HEK293T (cell line): ENCODE measurements at regions not wholly inside any gene's neighbourhood (a gene's known extent, or its start where the extent isn't known, plus 50 kb on each side); places are given as distances from the start of the nearest gene placed in this dataset.

Experiments
- FOXA1 ChIP-seq: fragments of 450-650 bp; IDR thresholded peaks from 2 replicates; pipeline ENCODE4 v1.6.1; 2016; ENCODE audit warnings: mild to moderate bottlenecking
- HDGF ChIP-seq: fragments of 450-650 bp; IDR thresholded peaks from 2 replicates; pipeline ENCODE4 v1.6.1; 2017; ENCODE audit warnings: antibody characterized with exemption, borderline replicate concordance
- SP1 ChIP-seq: fragments of 450-650 bp; IDR thresholded peaks from 2 replicates; pipeline ENCODE4 v1.6.1; 2017

DNA sequence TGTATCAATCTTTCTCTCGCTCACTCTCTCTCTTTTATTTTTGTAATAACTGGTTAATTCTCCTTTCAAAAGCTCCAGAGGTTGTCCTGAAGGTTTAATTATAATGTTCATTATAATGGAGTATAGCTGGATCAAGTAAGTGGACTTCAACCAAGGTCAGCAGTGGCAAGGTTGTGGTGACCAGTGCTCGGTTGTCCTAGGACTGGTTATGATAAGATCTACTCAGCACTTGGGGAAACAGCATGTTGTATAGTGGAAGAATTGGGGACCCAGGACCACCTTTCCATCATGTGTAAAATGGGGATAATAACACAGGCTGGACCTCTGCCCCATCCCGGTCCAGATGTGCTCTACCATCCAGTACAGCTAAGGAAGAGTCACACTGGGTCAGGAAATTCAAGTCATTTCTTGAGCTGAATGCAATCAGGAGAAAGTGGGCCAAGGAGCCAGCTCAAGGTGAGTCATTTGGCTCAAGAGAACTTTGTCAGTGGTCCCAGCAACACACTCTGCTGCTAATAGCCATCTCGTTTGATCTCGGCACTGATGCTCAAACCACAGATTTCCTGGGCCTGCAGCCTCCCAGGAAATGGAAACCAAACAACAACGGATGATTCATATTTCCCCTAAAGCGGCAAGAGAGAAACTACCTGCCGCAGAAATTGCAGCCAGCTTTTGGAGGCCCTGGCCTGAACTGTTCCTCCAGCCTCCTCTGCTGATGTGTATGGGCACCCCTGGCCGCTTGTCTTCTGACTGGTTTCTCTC lies 123.6 kb upstream of the RBPJ start:
- TF ChIP-seq SP1 (no peak), HDGF (no peak), FOXA1 (no peak)
